ENCODE measurements at regions not wholly inside any gene's neighbourhood (a gene's known extent, or its start where the extent isn't known, plus 50 kb on each side); places are given as distances from the start of the nearest gene placed in this dataset.

GRCh38 chr1:30375156-30375555 lies 348.2 kb downstream of the MATN1 start:
- H3K27me3 ChIP-seq (ENCODE audit: control insufficient read depth in 1 of 2, insufficient read depth in 2 of 2, low read length in 2 of 2) = no peaks in the 10 kb centered on the region
- 73 to 74% methylated on average over 7 of the region's 7 CpGs for WGBS, 2 donors
- H3K4me1 ChIP-seq (ENCODE audit: control insufficient read depth in 2 of 2, insufficient read depth in 2 of 2, low read length in 1 of 2) = peaks cover 0 to 3% of the 10 kb centered on the region in 2 donors
- H3K9me3 ChIP-seq (ENCODE audit: control insufficient read depth in 2 of 2, insufficient read depth in 1 of 2, low read depth in 1 of 2, low read length in 1 of 2) = no peaks in the 10 kb centered on the region
- no peaks in the 10 kb centered on the region for H3K36me3 ChIP-seq (ENCODE audit: control insufficient read depth in 2 of 2, insufficient read depth in 2 of 2, low read length in 1 of 2)
- H3K4me3 ChIP-seq (ENCODE audit: low read depth in 1 of 2, low read length in 2 of 2) = no peak overlapping the region
- no peak overlapping the region for H3K27ac ChIP-seq (ENCODE audit: low read depth in 2 of 2, low read length in 1 of 2)

- Histone ChIP-seq H3K36me3 (ENCODE audit: control insufficient read depth in 2 of 2, insufficient read depth in 2 of 2, low read length in 1 of 2) (no peaks in the 10 kb centered on the region), H3K4me3 (ENCODE audit: low read depth in 1 of 2, low read length in 2 of 2) (no peak overlapping the region), H3K9me3 (ENCODE audit: control insufficient read depth in 2 of 2, insufficient read depth in 1 of 2, low read depth in 1 of 2, low read length in 1 of 2) (no peaks in the 10 kb centered on the region), H3K27me3 (ENCODE audit: control insufficient read depth in 1 of 2, insufficient read depth in 2 of 2, low read length in 2 of 2) (no peaks in the 10 kb centered on the region), H3K4me1 (ENCODE audit: control insufficient read depth in 2 of 2, insufficient read depth in 2 of 2, low read length in 1 of 2) (no peaks in the 10 kb centered on the region), H3K27ac (ENCODE audit: low read depth in 2 of 2, low read length in 1 of 2) (no peak overlapping the region)
- 90 to 91% methylated on average over 19 to 20 of the region's 20 CpGs for WGBS, 2 donors
Measured at GRCh38 chr1:30374400-30375070, 348.9 kb downstream of the MATN1 start.

GRCh38 chr1:30373471-30374399 lies 349.6 kb downstream of the MATN1 start:
- H3K27me3 ChIP-seq (ENCODE audit: control insufficient read depth in 1 of 2, insufficient read depth in 2 of 2, low read length in 2 of 2) = no peaks in the 10 kb centered on the region
- H3K9me3 ChIP-seq (ENCODE audit: control insufficient read depth in 2 of 2, insufficient read depth in 1 of 2, low read depth in 1 of 2, low read length in 1 of 2) = no peaks in the 10 kb centered on the region
- 81 to 82% methylated on average over 25 of the region's 25 CpGs for WGBS, 2 donors
- H3K4me1 ChIP-seq (ENCODE audit: control insufficient read depth in 2 of 2, insufficient read depth in 2 of 2, low read length in 1 of 2) = no peaks in the 10 kb centered on the region
- H3K36me3 ChIP-seq (ENCODE audit: control insufficient read depth in 2 of 2, insufficient read depth in 2 of 2, low read length in 1 of 2) = no peaks in the 10 kb centered on the region
- no peak overlapping the region for H3K27ac ChIP-seq (ENCODE audit: low read depth in 2 of 2, low read length in 1 of 2)
- H3K4me3 ChIP-seq (ENCODE audit: low read depth in 1 of 2, low read length in 2 of 2) = no peak overlapping the region

GRCh38 chr1:30372792-30373433 lies 350.5 kb downstream of the MATN1 start:
- Histone ChIP-seq H3K4me1 (ENCODE audit: control insufficient read depth in 2 of 2, insufficient read depth in 2 of 2, low read length in 1 of 2) (no peaks in the 10 kb centered on the region), H3K36me3 (ENCODE audit: control insufficient read depth in 2 of 2, insufficient read depth in 2 of 2, low read length in 1 of 2) (no peaks in the 10 kb centered on the region), H3K9me3 (ENCODE audit: control insufficient read depth in 2 of 2, insufficient read depth in 1 of 2, low read depth in 1 of 2, low read length in 1 of 2) (no peaks in the 10 kb centered on the region), H3K4me3 (ENCODE audit: low read depth in 1 of 2, low read length in 2 of 2) (no peak overlapping the region), H3K27me3 (ENCODE audit: control insufficient read depth in 1 of 2, insufficient read depth in 2 of 2, low read length in 2 of 2) (no peaks in the 10 kb centered on the region), H3K27ac (ENCODE audit: low read depth in 2 of 2, low read length in 1 of 2) (no peak overlapping the region)
- WGBS, 2 donors = 61 to 63% methylated on average over 7 of the region's 7 CpGs

GRCh38 chr1:30371888-30372791 lies 351.2 kb downstream of the MATN1 start:
- Histone ChIP-seq H3K4me1 (ENCODE audit: control insufficient read depth in 2 of 2, insufficient read depth in 2 of 2, low read length in 1 of 2) (no peaks in the 10 kb centered on the region), H3K36me3 (ENCODE audit: control insufficient read depth in 2 of 2, insufficient read depth in 2 of 2, low read length in 1 of 2) (no peaks in the 10 kb centered on the region), H3K4me3 (ENCODE audit: low read depth in 1 of 2, low read length in 2 of 2) (no peak overlapping the region), H3K9me3 (ENCODE audit: control insufficient read depth in 2 of 2, insufficient read depth in 1 of 2, low read depth in 1 of 2, low read length in 1 of 2) (no peaks in the 10 kb centered on the region), H3K27me3 (ENCODE audit: control insufficient read depth in 1 of 2, insufficient read depth in 2 of 2, low read length in 2 of 2) (no peaks in the 10 kb centered on the region), H3K27ac (ENCODE audit: low read depth in 2 of 2, low read length in 1 of 2) (no peak overlapping the region)
- WGBS, 2 donors = 58 to 60% methylated on average over 7 of the region's 7 CpGs

GRCh38 chr1:30371179-30371788 lies 352.1 kb downstream of the MATN1 start:
- WGBS, 2 donors = 82 to 83% methylated on average over 9 of the region's 9 CpGs
- Histone ChIP-seq H3K36me3 (ENCODE audit: control insufficient read depth in 2 of 2, insufficient read depth in 2 of 2, low read length in 1 of 2) (no peaks in the 10 kb centered on the region), H3K4me3 (ENCODE audit: low read depth in 1 of 2, low read length in 2 of 2) (no peak overlapping the region), H3K9me3 (ENCODE audit: control insufficient read depth in 2 of 2, insufficient read depth in 1 of 2, low read depth in 1 of 2, low read length in 1 of 2) (no peaks in the 10 kb centered on the region), H3K4me1 (ENCODE audit: control insufficient read depth in 2 of 2, insufficient read depth in 2 of 2, low read length in 1 of 2) (no peaks in the 10 kb centered on the region), H3K27me3 (ENCODE audit: control insufficient read depth in 1 of 2, insufficient read depth in 2 of 2, low read length in 2 of 2) (peaks cover 0 to 3% of the 10 kb centered on the region in 2 donors), H3K27ac (ENCODE audit: low read depth in 2 of 2, low read length in 1 of 2) (no peak overlapping the region)

- H3K27me3 ChIP-seq (ENCODE audit: control insufficient read depth in 1 of 2, insufficient read depth in 2 of 2, low read length in 2 of 2) = peaks cover 0 to 3% of the 10 kb centered on the region in 2 donors
- 61 to 73% methylated on average over 6 of the region's 6 CpGs for WGBS, 2 donors
Measured at GRCh38 chr1:30368651-30369240, 354.6 kb downstream of the MATN1 start.

GRCh38 chr1:30366911-30367310 lies 356.5 kb downstream of the MATN1 start:
- Histone ChIP-seq H3K27me3 (ENCODE audit: control insufficient read depth in 1 of 2, insufficient read depth in 2 of 2, low read length in 2 of 2) (peaks cover 0 to 3% of the 10 kb centered on the region in 2 donors), H3K4me3 (ENCODE audit: low read depth in 1 of 2, low read length in 2 of 2) (no peak overlapping the region), H3K9me3 (ENCODE audit: control insufficient read depth in 2 of 2, insufficient read depth in 1 of 2, low read depth in 1 of 2, low read length in 1 of 2) (no peaks in the 10 kb centered on the region), H3K36me3 (ENCODE audit: control insufficient read depth in 2 of 2, insufficient read depth in 2 of 2, low read length in 1 of 2) (no peaks in the 10 kb centered on the region), H3K4me1 (ENCODE audit: control insufficient read depth in 2 of 2, insufficient read depth in 2 of 2, low read length in 1 of 2) (no peaks in the 10 kb centered on the region), H3K27ac (ENCODE audit: low read depth in 2 of 2, low read length in 1 of 2) (no peak overlapping the region)
- WGBS, 2 donors = 51 to 52% methylated on average over 5 of the region's 5 CpGs

More at GRCh38 chr1:30368651-30369240, 354.6 kb downstream of the MATN1 start:
- no peak overlapping the region for H3K4me3 ChIP-seq (ENCODE audit: low read depth in 1 of 2, low read length in 2 of 2)
- H3K9me3 ChIP-seq (ENCODE audit: control insufficient read depth in 2 of 2, insufficient read depth in 1 of 2, low read depth in 1 of 2, low read length in 1 of 2) = no peaks in the 10 kb centered on the region
- H3K27ac ChIP-seq (ENCODE audit: low read depth in 2 of 2, low read length in 1 of 2) = no peak overlapping the region
- no peaks in the 10 kb centered on the region for H3K36me3 ChIP-seq (ENCODE audit: control insufficient read depth in 2 of 2, insufficient read depth in 2 of 2, low read length in 1 of 2)
- no peaks in the 10 kb centered on the region for H3K4me1 ChIP-seq (ENCODE audit: control insufficient read depth in 2 of 2, insufficient read depth in 2 of 2, low read length in 1 of 2)

Data from esophagus (tissue), 2 donors.